GM23338 (cell line): ENCODE measurements at regions not wholly inside any gene's neighbourhood (a gene's known extent, or its start where the extent isn't known, plus 50 kb on each side); places are given as distances from the start of the nearest gene placed in this dataset.

ENCODE experiments used
- ATAC-seq: fragments of 200-7000 bp; cut with Tn5 transposase; 3 replicates; pipeline ENCODE4 v1.9.1; 2020
- DNase-seq: peaks from one replicate; pipeline ENCODE4 v3.0.0-alpha.2; 2015; ENCODE audit warnings: low spot score
- H2AFZ ChIP-seq: fragments of 200-600 bp; sonication (generic); 2 replicates; pipeline ENCODE4 v1.8.0; 2016; ENCODE audit warnings: antibody characterized with exemption, mild to moderate bottlenecking, moderate library complexity
- H3F3A ChIP-seq: fragments of 200-600 bp; sonication (generic); replicated peaks from 2 replicates; pipeline ENCODE4 v1.8.0; 2017; ENCODE audit warnings: antibody characterized with exemption, mixed run types, low read depth
- H3K27ac ChIP-seq: fragments of 200-600 bp; sonication (generic); 2 replicates; pipeline ENCODE4 v1.6.1; 2016; ENCODE audit warnings: low read depth
- H3K27me3 ChIP-seq: fragments of 200-600 bp; sonication (generic); 2 replicates; pipeline ENCODE4 v1.8.0; 2016; ENCODE audit warnings: mild to moderate bottlenecking, mixed run types, moderate library complexity; ENCODE audit not compliant: insufficient read depth
- H3K36me3 ChIP-seq: fragments of 200-600 bp; sonication (generic); 2 replicates; pipeline ENCODE4 v1.8.0; 2016; ENCODE audit warnings: mild to moderate bottlenecking; ENCODE audit not compliant: insufficient read depth
- H3K4me1 ChIP-seq: fragments of 200-600 bp; sonication (generic); 2 replicates; pipeline ENCODE4 v1.8.0; 2016; ENCODE audit warnings: mild to moderate bottlenecking, moderate library complexity; ENCODE audit not compliant: insufficient read depth
- H3K4me2 ChIP-seq: fragments of 200-600 bp; sonication (generic); 2 replicates; pipeline ENCODE4 v1.7.1; 2017; ENCODE audit warnings: mixed run types
- H3K4me3 ChIP-seq: fragments of 200-600 bp; sonication (generic); 2 replicates; pipeline ENCODE4 v1.6.1; 2016; ENCODE audit warnings: mixed run types
- H3K79me2 ChIP-seq: fragments of 200-600 bp; sonication (generic); replicated peaks from 2 replicates; pipeline ENCODE4 v1.8.0; 2017; ENCODE audit warnings: mild to moderate bottlenecking; ENCODE audit not compliant: insufficient read depth
- H3K9me2 ChIP-seq: fragments of 200-600 bp; sonication (generic); 2 replicates; pipeline ENCODE4 v1.8.0; 2017; ENCODE audit not compliant: insufficient read depth
- H4K20me1 ChIP-seq: fragments of 200-600 bp; sonication (generic); replicated peaks from 2 replicates; pipeline ENCODE4 v1.8.0; 2017; ENCODE audit warnings: mild to moderate bottlenecking; ENCODE audit not compliant: insufficient read depth
- H3K27ac Mint-ChIP-seq: 2 replicates; pipeline ENCODE4 v1.8.0; 2020; ENCODE audit warnings: inconsistent platforms, mild to moderate bottlenecking, moderate library complexity, mixed read lengths
- H3K27me3 Mint-ChIP-seq: 3 replicates; pipeline ENCODE4 v1.8.0; 2022; ENCODE audit warnings: low read depth, mild to moderate bottlenecking, moderate library complexity, mixed read lengths, inconsistent platforms; ENCODE audit not compliant: insufficient read depth, poor library complexity
- H3K36me3 Mint-ChIP-seq: 3 replicates; pipeline ENCODE4 v1.8.0; 2021; ENCODE audit warnings: low read depth, mild to moderate bottlenecking, inconsistent platforms, moderate library complexity, mixed read lengths
- H3K4me1 Mint-ChIP-seq: 3 replicates; pipeline ENCODE4 v1.8.0; 2020; ENCODE audit warnings: mild to moderate bottlenecking, inconsistent platforms, mixed read lengths
- H3K4me3 Mint-ChIP-seq: 3 replicates; pipeline ENCODE4 v1.8.0; 2021; ENCODE audit warnings: moderate library complexity, mild to moderate bottlenecking, inconsistent platforms, mixed read lengths
- H3K9me3 Mint-ChIP-seq: 3 replicates; pipeline ENCODE4 v1.8.0; 2020; ENCODE audit warnings: moderate library complexity, mild to moderate bottlenecking, inconsistent platforms, mixed read lengths
- CREB1 ChIP-seq: fragments of 250-450 bp; sonication (Bioruptor Pico); IDR thresholded peaks from 2 replicates; pipeline ENCODE4 v1.5.0; 2020; ENCODE audit warnings: low read depth, mild to moderate bottlenecking, moderate library complexity
- EZH2 ChIP-seq: fragments of 200-600 bp; sonication (generic); IDR thresholded peaks from one replicate; pipeline ENCODE4 v1.8.0; 2017; ENCODE audit warnings: antibody characterized with exemption, mild to moderate bottlenecking, low read depth; ENCODE audit not compliant: unreplicated experiment
- EZH2phosphoT487 ChIP-seq: fragments of 200-600 bp; sonication (generic); IDR thresholded peaks from one replicate; pipeline ENCODE4 v1.8.1; 2018; ENCODE audit warnings: antibody characterized with exemption; ENCODE audit not compliant: unreplicated experiment
- JUNB ChIP-seq: IDR thresholded peaks from one replicate; pipeline ENCODE4 v1.6.1; 2016; ENCODE audit warnings: antibody characterized with exemption; ENCODE audit not compliant: unreplicated experiment
- NANOG ChIP-seq: IDR thresholded peaks from 2 replicates; pipeline ENCODE4 v1.6.1; 2016; ENCODE audit warnings: antibody characterized with exemption, borderline replicate concordance
- POLR2AphosphoS5 ChIP-seq: IDR thresholded peaks from 2 replicates; pipeline ENCODE4 v1.6.1; 2016; ENCODE audit warnings: antibody characterized with exemption, low read depth
- STAT1 ChIP-seq: IDR thresholded peaks from one replicate; pipeline ENCODE4 v1.6.1; 2016; ENCODE audit warnings: antibody characterized with exemption; ENCODE audit not compliant: unreplicated experiment
- ZNF114 ChIP-seq: fragments of 250-450 bp; sonication (Bioruptor Pico); IDR thresholded peaks from 2 replicates; pipeline ENCODE4 v1.5.0; 2020; ENCODE audit warnings: mild to moderate bottlenecking, moderate library complexity
- ZNF331 ChIP-seq: fragments of 250-450 bp; sonication (Bioruptor Pico); IDR thresholded peaks from 2 replicates; pipeline ENCODE4 v1.5.0; 2020; ENCODE audit warnings: low read depth, mild to moderate bottlenecking, moderate library complexity
- TF ChIP-seq, protein P1 (sequence below): IDR thresholded peaks from one replicate; pipeline ENCODE4 v1.6.1; 2018; ENCODE audit warnings: antibody characterized with exemption; ENCODE audit not compliant: unreplicated experiment
- TF ChIP-seq, protein P2 (sequence below), 2 experiments: fragments of 200-600 bp in 1 of 2; sonication (generic) in 1 of 2; conservative IDR thresholded peaks; 2 replicates each; pipeline versions ENCODE4 v1.5.1 to v1.6.1; 2016 to 2017; ENCODE audit warnings: antibody characterized with exemption in 2 of 2, low read depth in 2 of 2, mild to moderate bottlenecking in 2 of 2, moderate library complexity in 1 of 2
- TF ChIP-seq, protein P3 (sequence below): fragments of 250-450 bp; sonication (Bioruptor Pico); IDR thresholded peaks from 2 replicates; pipeline ENCODE4 v1.5.0; 2020; ENCODE audit warnings: mild to moderate bottlenecking, moderate library complexity
- TF ChIP-seq, protein P4 (sequence below): IDR thresholded peaks from 2 replicates; pipeline ENCODE4 v1.6.1; 2016; ENCODE audit warnings: antibody characterized with exemption

DNA sequence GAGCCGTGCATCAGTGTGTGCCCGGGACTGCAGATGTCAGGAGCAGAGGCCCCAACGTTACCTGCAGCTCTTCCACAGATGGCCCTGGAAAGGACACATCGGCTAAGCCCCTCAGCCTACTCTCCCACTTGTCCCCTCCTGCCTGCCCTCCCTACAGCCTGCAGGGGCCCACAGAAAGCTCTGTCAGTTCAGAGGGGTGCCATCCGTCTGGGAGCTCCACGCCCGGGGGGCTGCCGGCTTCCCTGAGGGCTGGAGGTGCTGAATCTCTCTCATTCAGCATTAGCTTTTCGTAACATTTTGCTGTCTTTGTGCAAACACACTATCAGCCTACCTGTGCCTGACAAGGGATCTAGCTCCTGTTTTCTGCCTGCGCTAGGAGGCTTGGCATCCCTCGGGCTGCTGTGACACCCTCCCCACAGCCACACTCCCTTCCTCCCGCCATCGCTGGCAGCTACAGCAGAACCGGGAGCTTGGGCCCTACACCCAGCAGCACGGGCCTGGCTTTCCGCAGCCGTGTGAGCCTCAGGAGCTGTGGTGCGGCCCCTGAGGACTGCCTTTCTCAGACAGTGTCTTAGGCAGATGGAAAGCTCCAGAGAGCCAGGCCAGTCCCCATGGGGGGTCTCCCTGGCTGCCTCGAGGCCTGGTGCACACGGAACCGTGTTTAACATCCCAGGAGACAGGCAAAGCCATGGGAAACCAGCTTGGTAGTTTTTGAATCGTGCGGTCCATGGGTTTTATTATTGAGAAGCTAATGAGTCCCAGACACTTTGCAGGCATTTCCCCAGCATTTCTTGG lies 198.3 kb upstream of the B3GAT1 start:
- no peak overlapping the region for H3K4me3 Mint-ChIP-seq
- TF ChIP-seq, protein P1, sequence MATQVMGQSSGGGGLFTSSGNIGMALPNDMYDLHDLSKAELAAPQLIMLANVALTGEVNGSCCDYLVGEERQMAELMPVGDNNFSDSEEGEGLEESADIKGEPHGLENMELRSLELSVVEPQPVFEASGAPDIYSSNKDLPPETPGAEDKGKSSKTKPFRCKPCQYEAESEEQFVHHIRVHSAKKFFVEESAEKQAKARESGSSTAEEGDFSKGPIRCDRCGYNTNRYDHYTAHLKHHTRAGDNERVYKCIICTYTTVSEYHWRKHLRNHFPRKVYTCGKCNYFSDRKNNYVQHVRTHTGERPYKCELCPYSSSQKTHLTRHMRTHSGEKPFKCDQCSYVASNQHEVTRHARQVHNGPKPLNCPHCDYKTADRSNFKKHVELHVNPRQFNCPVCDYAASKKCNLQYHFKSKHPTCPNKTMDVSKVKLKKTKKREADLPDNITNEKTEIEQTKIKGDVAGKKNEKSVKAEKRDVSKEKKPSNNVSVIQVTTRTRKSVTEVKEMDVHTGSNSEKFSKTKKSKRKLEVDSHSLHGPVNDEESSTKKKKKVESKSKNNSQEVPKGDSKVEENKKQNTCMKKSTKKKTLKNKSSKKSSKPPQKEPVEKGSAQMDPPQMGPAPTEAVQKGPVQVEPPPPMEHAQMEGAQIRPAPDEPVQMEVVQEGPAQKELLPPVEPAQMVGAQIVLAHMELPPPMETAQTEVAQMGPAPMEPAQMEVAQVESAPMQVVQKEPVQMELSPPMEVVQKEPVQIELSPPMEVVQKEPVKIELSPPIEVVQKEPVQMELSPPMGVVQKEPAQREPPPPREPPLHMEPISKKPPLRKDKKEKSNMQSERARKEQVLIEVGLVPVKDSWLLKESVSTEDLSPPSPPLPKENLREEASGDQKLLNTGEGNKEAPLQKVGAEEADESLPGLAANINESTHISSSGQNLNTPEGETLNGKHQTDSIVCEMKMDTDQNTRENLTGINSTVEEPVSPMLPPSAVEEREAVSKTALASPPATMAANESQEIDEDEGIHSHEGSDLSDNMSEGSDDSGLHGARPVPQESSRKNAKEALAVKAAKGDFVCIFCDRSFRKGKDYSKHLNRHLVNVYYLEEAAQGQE, result no peak
- TF ChIP-seq, protein P2, sequence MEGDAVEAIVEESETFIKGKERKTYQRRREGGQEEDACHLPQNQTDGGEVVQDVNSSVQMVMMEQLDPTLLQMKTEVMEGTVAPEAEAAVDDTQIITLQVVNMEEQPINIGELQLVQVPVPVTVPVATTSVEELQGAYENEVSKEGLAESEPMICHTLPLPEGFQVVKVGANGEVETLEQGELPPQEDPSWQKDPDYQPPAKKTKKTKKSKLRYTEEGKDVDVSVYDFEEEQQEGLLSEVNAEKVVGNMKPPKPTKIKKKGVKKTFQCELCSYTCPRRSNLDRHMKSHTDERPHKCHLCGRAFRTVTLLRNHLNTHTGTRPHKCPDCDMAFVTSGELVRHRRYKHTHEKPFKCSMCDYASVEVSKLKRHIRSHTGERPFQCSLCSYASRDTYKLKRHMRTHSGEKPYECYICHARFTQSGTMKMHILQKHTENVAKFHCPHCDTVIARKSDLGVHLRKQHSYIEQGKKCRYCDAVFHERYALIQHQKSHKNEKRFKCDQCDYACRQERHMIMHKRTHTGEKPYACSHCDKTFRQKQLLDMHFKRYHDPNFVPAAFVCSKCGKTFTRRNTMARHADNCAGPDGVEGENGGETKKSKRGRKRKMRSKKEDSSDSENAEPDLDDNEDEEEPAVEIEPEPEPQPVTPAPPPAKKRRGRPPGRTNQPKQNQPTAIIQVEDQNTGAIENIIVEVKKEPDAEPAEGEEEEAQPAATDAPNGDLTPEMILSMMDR (conservative IDR thresholded peaks at IDR 0.05; ENCODE audit: low read depth in 2 of 2), result no peak
- TF ChIP-seq ZNF114 (CRISPR knock-in tag), result no peak
- no peak for TF ChIP-seq EZH2
- TF ChIP-seq, protein P3, sequence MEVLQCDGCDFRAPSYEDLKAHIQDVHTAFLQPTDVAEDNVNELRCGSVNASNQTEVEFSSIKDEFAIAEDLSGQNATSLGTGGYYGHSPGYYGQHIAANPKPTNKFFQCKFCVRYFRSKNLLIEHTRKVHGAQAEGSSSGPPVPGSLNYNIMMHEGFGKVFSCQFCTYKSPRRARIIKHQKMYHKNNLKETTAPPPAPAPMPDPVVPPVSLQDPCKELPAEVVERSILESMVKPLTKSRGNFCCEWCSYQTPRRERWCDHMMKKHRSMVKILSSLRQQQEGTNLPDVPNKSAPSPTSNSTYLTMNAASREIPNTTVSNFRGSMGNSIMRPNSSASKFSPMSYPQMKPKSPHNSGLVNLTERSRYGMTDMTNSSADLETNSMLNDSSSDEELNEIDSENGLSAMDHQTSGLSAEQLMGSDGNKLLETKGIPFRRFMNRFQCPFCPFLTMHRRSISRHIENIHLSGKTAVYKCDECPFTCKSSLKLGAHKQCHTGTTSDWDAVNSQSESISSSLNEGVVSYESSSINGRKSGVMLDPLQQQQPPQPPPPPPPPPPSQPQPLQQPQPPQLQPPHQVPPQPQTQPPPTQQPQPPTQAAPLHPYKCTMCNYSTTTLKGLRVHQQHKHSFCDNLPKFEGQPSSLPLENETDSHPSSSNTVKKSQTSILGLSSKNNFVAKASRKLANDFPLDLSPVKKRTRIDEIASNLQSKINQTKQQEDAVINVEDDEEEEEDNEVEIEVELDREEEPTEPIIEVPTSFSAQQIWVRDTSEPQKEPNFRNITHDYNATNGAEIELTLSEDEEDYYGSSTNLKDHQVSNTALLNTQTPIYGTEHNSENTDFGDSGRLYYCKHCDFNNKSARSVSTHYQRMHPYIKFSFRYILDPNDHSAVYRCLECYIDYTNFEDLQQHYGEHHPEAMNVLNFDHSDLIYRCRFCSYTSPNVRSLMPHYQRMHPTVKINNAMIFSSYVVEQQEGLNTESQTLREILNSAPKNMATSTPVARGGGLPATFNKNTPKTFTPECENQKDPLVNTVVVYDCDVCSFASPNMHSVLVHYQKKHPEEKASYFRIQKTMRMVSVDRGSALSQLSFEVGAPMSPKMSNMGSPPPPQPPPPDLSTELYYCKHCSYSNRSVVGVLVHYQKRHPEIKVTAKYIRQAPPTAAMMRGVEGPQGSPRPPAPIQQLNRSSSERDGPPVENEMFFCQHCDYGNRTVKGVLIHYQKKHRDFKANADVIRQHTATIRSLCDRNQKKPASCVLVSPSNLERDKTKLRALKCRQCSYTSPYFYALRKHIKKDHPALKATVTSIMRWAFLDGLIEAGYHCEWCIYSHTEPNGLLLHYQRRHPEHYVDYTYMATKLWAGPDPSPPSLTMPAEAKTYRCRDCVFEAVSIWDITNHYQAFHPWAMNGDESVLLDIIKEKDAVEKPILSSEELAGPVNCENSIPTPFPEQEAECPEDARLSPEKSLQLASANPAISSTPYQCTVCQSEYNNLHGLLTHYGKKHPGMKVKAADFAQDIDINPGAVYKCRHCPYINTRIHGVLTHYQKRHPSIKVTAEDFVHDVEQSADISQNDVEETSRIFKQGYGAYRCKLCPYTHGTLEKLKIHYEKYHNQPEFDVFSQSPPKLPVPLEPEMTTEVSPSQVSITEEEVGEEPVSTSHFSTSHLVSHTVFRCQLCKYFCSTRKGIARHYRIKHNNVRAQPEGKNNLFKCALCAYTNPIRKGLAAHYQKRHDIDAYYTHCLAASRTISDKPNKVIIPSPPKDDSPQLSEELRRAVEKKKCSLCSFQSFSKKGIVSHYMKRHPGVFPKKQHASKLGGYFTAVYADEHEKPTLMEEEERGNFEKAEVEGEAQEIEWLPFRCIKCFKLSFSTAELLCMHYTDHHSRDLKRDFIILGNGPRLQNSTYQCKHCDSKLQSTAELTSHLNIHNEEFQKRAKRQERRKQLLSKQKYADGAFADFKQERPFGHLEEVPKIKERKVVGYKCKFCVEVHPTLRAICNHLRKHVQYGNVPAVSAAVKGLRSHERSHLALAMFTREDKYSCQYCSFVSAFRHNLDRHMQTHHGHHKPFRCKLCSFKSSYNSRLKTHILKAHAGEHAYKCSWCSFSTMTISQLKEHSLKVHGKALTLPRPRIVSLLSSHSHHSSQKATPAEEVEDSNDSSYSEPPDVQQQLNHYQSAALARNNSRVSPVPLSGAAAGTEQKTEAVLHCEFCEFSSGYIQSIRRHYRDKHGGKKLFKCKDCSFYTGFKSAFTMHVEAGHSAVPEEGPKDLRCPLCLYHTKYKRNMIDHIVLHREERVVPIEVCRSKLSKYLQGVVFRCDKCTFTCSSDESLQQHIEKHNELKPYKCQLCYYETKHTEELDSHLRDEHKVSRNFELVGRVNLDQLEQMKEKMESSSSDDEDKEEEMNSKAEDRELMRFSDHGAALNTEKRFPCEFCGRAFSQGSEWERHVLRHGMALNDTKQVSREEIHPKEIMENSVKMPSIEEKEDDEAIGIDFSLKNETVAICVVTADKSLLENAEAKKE (CRISPR knock-in tag), result no peak
- TF ChIP-seq ZNF331 (CRISPR knock-in tag), result no peak
- TF ChIP-seq, protein P4, sequence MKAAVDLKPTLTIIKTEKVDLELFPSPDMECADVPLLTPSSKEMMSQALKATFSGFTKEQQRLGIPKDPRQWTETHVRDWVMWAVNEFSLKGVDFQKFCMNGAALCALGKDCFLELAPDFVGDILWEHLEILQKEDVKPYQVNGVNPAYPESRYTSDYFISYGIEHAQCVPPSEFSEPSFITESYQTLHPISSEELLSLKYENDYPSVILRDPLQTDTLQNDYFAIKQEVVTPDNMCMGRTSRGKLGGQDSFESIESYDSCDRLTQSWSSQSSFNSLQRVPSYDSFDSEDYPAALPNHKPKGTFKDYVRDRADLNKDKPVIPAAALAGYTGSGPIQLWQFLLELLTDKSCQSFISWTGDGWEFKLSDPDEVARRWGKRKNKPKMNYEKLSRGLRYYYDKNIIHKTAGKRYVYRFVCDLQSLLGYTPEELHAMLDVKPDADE, result no peak
- TF ChIP-seq JUNB, result no peak
- no peak for TF ChIP-seq STAT1
- no peak for TF ChIP-seq POLR2AphosphoS5
- TF ChIP-seq EZH2phosphoT487, result no peak
- TF ChIP-seq CREB1 (CRISPR knock-in tag), result no peak
- no peak for TF ChIP-seq NANOG
- H3K9me3 Mint-ChIP-seq, result 0 out of 3 replicates have a peak, but pooled peaks cover 3% of the 10 kb centered on the region

More for the DNA sequence above, 198.3 kb upstream of the B3GAT1 start:
- no peak; the same call in 2 of the 3 replicates for ATAC-seq
- no peak for DNase-seq
- no peaks in the 10 kb centered on the region for H3K4me1 ChIP-seq
- H3K4me2 ChIP-seq, result no peak overlapping the region
- no peaks in the 10 kb centered on the region for H3K27me3 ChIP-seq
- H4K20me1 ChIP-seq, result no peaks in the 10 kb centered on the region
- Mint-ChIP-seq H3K4me1 (peaks cover 12% of the 10 kb centered on the region; the same call in 2 of the 3 replicates), H3K27me3 (peaks cover 15% of the 10 kb centered on the region), H3K36me3 (no peaks in the 10 kb centered on the region), H3K27ac (no peak overlapping the region)
- H3K4me3 ChIP-seq, result no peak overlapping the region
- no peaks in the 10 kb centered on the region for H3K36me3 ChIP-seq
- no peaks in the 10 kb centered on the region for H3K79me2 ChIP-seq
- no peaks in the 10 kb centered on the region for H3F3A ChIP-seq
- H3K9me2 ChIP-seq, result no peaks in the 10 kb centered on the region
- H3K27ac ChIP-seq, result no peak overlapping the region
- no peak overlapping the region for H2AFZ ChIP-seq
